ENCODE measurements at regions not wholly inside any gene's neighbourhood (a gene's known extent, or its start where the extent isn't known, plus 50 kb on each side); places are given as distances from the start of the nearest gene placed in this dataset.

DNA sequence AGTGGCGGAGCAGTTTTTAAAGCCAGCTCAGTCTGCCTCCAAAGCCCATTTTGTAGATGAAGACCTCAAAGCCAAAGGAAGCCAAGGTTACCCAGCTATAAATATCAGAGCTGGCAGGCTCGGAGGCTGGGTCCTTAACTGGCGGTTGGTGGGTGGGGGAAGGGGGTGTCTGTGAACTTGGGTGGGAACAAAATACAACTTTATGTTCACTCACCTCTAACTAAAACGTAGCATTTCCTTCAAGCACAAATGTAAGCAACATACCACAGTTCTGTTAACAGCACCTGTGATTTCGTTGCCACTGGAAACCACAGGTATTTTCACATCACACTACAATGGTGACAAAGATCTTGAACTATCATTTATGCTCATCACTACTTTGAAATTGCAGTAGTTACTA is 99.7 kb upstream of the SYT13 start:
- TF ChIP-seq, protein P1, sequence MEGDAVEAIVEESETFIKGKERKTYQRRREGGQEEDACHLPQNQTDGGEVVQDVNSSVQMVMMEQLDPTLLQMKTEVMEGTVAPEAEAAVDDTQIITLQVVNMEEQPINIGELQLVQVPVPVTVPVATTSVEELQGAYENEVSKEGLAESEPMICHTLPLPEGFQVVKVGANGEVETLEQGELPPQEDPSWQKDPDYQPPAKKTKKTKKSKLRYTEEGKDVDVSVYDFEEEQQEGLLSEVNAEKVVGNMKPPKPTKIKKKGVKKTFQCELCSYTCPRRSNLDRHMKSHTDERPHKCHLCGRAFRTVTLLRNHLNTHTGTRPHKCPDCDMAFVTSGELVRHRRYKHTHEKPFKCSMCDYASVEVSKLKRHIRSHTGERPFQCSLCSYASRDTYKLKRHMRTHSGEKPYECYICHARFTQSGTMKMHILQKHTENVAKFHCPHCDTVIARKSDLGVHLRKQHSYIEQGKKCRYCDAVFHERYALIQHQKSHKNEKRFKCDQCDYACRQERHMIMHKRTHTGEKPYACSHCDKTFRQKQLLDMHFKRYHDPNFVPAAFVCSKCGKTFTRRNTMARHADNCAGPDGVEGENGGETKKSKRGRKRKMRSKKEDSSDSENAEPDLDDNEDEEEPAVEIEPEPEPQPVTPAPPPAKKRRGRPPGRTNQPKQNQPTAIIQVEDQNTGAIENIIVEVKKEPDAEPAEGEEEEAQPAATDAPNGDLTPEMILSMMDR (conservative IDR thresholded peaks at IDR 0.05; ENCODE audit: low read depth, low read length): no peak
- no peak overlapping the region for H3K4me3 ChIP-seq (ENCODE audit: low read depth, low read length)

DNA sequence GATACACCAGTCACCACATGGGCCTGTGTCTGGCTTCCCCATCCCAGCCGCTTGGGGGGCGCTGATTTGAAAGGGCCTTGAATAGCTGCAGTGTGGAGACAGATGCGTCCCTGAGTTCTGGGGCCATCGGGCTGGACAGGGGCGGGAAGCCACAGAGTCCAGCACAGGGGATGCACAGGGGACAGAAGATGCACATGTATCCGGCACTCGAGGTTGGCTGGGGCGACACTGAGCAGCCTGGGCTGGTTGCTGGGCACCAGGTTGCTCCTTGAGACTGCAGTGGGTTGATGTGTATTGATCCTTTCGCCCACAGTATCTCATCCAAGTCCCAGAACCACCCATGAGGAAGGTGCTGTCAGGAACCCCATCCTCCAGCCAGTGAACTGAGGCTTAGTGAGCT is 99.3 kb upstream of the SYT13 start:
- TF ChIP-seq, protein P1 (conservative IDR thresholded peaks at IDR 0.05; ENCODE audit: low read depth, low read length): no peak
- H3K4me3 ChIP-seq (ENCODE audit: low read depth, low read length): no peak overlapping the region
- no peak for DNase-seq (ENCODE audit: low read depth)

More for the DNA sequence above, 99.7 kb upstream of the SYT13 start:
- no peak for DNase-seq (ENCODE audit: low read depth)

DNA sequence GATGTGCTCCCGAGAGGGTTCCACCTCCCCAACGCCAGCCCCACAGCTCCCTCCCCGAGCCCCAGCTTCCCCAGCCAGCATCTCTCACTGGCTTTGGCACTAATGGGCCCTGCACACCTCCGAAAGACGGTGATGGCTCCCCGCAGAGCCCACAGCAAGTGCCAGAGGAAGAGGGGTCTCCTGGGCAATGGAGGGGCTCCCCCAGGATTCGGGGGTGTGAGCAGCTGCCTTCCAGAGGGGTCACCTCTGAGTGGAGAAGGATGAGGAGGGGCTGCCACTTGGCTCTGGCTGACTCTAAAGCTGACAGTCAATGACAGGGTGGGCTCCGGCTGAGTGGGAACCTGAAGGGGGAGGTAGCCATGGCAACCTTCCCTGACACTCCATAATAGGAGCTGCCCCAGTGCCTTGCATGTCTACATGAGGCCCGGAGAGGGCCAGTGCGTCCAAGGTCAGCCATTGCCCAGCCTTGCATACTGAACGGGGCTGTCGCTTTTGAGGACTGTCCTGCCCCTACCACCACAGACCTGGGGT is 98.6 kb upstream of the SYT13 start:
- DNase-seq (ENCODE audit: low read depth): no peak
- TF ChIP-seq, protein P1 (conservative IDR thresholded peaks at IDR 0.05; ENCODE audit: low read depth, low read length): no peak
- H3K4me3 ChIP-seq (ENCODE audit: low read depth, low read length): no peak overlapping the region

DNA sequence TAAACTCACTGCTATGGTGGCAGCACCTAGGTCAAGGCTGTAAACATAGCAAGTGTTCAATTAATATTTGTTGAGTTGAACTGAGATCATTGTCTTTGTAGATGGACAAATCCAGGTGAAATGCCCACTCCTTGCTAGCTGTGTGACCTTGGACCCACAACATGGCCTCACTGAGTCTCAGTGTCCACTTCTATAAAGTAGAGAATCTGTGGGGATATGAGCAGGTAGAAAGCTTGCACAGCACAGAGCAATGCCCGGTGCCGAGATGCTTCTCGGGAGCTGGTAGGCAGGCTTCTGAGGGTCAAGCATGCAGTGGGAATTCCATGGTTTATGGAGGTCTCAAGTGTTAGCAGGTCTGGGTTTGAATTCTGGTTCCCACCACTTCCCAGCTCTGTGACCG is 97.9 kb upstream of the SYT13 start:
- H3K4me3 ChIP-seq (ENCODE audit: low read depth, low read length): no peak overlapping the region
- TF ChIP-seq, protein P1 (conservative IDR thresholded peaks at IDR 0.05; ENCODE audit: low read depth, low read length): no peak
- no peak for DNase-seq (ENCODE audit: low read depth)

DNA sequence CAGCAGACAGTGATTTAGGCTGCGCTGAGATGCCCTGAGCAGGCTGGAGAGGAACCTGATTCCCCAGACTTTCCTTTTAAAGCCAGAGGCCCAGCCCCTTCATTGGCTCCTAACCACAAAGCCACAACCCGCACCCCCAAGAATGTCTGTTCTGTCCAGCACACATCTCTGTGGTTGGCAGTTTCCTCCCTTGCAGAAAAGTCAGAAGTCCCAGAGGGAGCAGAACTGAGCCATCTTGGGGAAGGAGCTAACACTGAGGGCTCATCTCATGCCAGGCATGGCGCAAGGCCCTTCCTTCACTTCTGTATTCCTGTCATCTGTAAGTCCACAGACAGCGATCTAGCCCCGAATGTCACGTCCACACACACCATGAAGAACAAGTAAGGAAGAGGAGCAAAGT is 97.1 kb upstream of the SYT13 start:
- no peak overlapping the region for H3K4me3 ChIP-seq (ENCODE audit: low read depth, low read length)
- no peak for DNase-seq (ENCODE audit: low read depth)
- TF ChIP-seq, protein P1 (conservative IDR thresholded peaks at IDR 0.05; ENCODE audit: low read depth, low read length): no peak

DNA sequence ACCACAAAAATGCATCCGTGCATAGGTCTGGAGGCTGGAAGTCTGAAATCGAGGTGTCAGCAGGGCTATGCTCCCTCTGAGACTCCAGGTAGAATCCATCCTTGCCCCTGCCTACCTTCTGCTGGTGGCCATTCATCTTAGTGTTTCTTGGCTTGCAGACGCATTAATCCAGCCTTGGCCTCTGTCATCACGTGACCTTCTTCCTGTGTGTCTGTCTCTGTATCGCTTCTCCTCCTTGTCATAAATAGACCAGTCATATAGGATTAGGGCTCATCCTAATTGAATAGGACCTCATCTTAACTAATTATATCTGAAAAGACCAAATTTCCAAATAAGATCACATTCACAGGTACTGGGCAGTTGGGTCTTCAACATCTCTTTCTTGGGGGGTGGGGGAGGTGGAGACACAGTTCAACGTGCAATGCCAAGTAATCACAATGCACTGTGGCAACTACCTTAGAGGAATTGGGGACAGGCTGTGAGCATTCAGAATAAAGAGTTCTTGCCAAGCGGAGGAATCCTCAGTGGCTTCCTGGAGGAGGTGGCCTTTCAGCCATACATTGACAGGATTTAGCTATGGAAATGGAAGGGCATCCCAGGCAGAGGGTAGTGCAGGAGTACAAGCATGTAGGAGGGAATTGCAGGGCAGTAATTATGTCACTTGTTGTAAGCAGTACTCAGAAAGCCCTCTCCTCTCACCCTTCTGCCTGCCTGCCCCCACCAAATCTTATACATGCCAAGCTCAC is 96.2 kb upstream of the SYT13 start:
- TF ChIP-seq, protein P1 (conservative IDR thresholded peaks at IDR 0.05; ENCODE audit: low read depth, low read length): no peak
- no peak for DNase-seq (ENCODE audit: low read depth)
- H3K4me3 ChIP-seq (ENCODE audit: low read depth, low read length): no peak overlapping the region
